PFSK-1 (cell line): ENCODE measurements at regions not wholly inside any gene's neighbourhood (a gene's known extent, or its start where the extent isn't known, plus 50 kb on each side); places are given as distances from the start of the nearest gene placed in this dataset.

Experiments
- FOXP2 ChIP-seq: optimal IDR thresholded peaks from 2 replicates; pipeline ENCODE3; 2011; ENCODE audit warnings: borderline replicate concordance, control low read depth, inconsistent platforms; ENCODE audit not compliant: insufficient read depth; ENCODE audit errors: extremely low read length, extremely low read depth
- POLR2AphosphoS5 ChIP-seq: IDR thresholded peaks from 2 replicates; pipeline ENCODE4 v1.6.1; 2012; ENCODE audit warnings: low read depth, mild to moderate bottlenecking, control low read depth, low read length, moderate library complexity
- REST ChIP-seq, 2 experiments: IDR thresholded peaks; 2 replicates each; pipeline versions ENCODE4 v1.6.1 to v1.8.0; 2011 to 2012; ENCODE audit warnings: low read depth in 2 of 2, low read length in 2 of 2, control low read depth in 1 of 2, inconsistent platforms in 1 of 2, mild to moderate bottlenecking in 1 of 2, moderate library complexity in 1 of 2; ENCODE audit not compliant: insufficient read depth in 1 of 2
- SIN3A ChIP-seq: IDR thresholded peaks from 2 replicates; pipeline ENCODE4 v1.6.1; 2012; ENCODE audit warnings: mild to moderate bottlenecking, low read length, moderate library complexity, borderline replicate concordance; ENCODE audit not compliant: insufficient read depth
- TAF1 ChIP-seq: IDR thresholded peaks from 2 replicates; pipeline ENCODE4 v1.6.1; 2012; ENCODE audit warnings: low read length, control low read depth, borderline replicate concordance; ENCODE audit not compliant: insufficient read depth

GRCh38 chr9:18366184-18366583 is 107.8 kb upstream of the ADAMTSL1 start:
- TF ChIP-seq POLR2AphosphoS5 (no peak), SIN3A (no peak), REST (IDR thresholded peaks at IDR 0.05; ENCODE audit: insufficient read depth in 1 of 2, low read depth in 2 of 2, low read length in 2 of 2) (no peak), FOXP2 (no peak), TAF1 (no peak)

DNA sequence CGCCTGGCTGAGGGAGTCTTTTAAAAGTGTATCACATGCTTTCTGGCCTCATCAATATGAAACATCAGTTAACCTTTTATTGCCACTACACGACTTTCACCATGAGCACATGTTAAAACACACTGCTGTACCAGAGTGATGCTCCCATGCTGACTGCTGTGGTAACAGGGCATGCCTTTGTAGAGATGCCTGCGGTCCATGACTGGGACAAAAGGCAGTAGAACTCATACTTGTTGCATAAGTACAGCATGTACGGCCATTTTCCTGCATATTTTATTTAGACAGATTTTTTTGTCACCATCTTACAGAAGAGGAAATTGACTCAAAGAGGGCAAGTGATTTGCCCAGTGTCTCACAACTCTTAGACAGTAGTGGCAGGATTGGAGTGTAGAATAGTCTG is 105.7 kb upstream of the ADAMTSL1 start:
- TF ChIP-seq SIN3A, result no peak
- no peak for TF ChIP-seq POLR2AphosphoS5
- no peak for TF ChIP-seq REST (IDR thresholded peaks at IDR 0.05; ENCODE audit: insufficient read depth in 1 of 2, low read depth in 2 of 2, low read length in 2 of 2)
- TF ChIP-seq TAF1, result no peak
- TF ChIP-seq FOXP2, result no peak

GRCh38 chr9:18371141-18371540 is 102.8 kb upstream of the ADAMTSL1 start:
- TF ChIP-seq REST (IDR thresholded peaks at IDR 0.05; ENCODE audit: insufficient read depth in 1 of 2, low read depth in 2 of 2, low read length in 2 of 2), result no peak
- no peak for TF ChIP-seq POLR2AphosphoS5
- TF ChIP-seq TAF1, result no peak
- no peak for TF ChIP-seq FOXP2
- no peak for TF ChIP-seq SIN3A

- TF ChIP-seq TAF1 (no peak), REST (IDR thresholded peaks at IDR 0.05; ENCODE audit: insufficient read depth in 1 of 2, low read depth in 2 of 2, low read length in 2 of 2) (no peak), SIN3A (no peak), FOXP2 (no peak), POLR2AphosphoS5 (no peak)
Measured at GRCh38 chr9:18371621-18372020, 102.3 kb upstream of the ADAMTSL1 start.

- TF ChIP-seq POLR2AphosphoS5 (no peak), TAF1 (no peak), REST (IDR thresholded peaks at IDR 0.05; ENCODE audit: insufficient read depth in 1 of 2, low read depth in 2 of 2, low read length in 2 of 2) (no peak), FOXP2 (no peak), SIN3A (no peak)
Measured at GRCh38 chr9:18379073-18379811, 94.7 kb upstream of the ADAMTSL1 start.
